SJCRH30 (cell line): ENCODE measurements at regions not wholly inside any gene's neighbourhood (a gene's known extent, or its start where the extent isn't known, plus 50 kb on each side); places are given as distances from the start of the nearest gene placed in this dataset.
"Not testable (repeated sequence)": the region's sequence is repeated elsewhere in the genome, so short reads cannot be mapped to it uniquely, and the experiment has no call there.

Source experiments
- DNase-seq, 2 experiments: peaks; one replicate each; pipeline ENCODE4 v3.0.0-alpha.2; 2015 to 2020
- H3K27ac ChIP-seq: fragments of 250-450 bp; sonication (Bioruptor Pico); 2 replicates; pipeline ENCODE4 v1.5.1; 2020; ENCODE audit warnings: mild to moderate bottlenecking, moderate library complexity
- H3K27me3 ChIP-seq: fragments of 250-450 bp; sonication (Bioruptor Pico); 2 replicates; pipeline ENCODE4 v1.5.1; 2020; ENCODE audit warnings: mild to moderate bottlenecking, moderate library complexity
- H3K36me3 ChIP-seq: fragments of 250-450 bp; sonication (Bioruptor Pico); 2 replicates; pipeline ENCODE4 v1.5.1; 2020; ENCODE audit warnings: mild to moderate bottlenecking, moderate library complexity
- H3K4me1 ChIP-seq: fragments of 250-450 bp; sonication (Bioruptor Pico); 2 replicates; pipeline ENCODE4 v1.5.1; 2020; ENCODE audit warnings: mild to moderate bottlenecking, moderate library complexity
- H3K4me3 ChIP-seq: fragments of 250-450 bp; sonication (Bioruptor Pico); 2 replicates; pipeline ENCODE4 v1.5.1; 2020; ENCODE audit warnings: mild to moderate bottlenecking, moderate library complexity
- H3K9me3 ChIP-seq: fragments of 250-450 bp; sonication (Bioruptor Pico); replicated peaks from 2 replicates; pipeline ENCODE4 v1.5.1; 2020; ENCODE audit warnings: mild to moderate bottlenecking, moderate library complexity

DNA sequence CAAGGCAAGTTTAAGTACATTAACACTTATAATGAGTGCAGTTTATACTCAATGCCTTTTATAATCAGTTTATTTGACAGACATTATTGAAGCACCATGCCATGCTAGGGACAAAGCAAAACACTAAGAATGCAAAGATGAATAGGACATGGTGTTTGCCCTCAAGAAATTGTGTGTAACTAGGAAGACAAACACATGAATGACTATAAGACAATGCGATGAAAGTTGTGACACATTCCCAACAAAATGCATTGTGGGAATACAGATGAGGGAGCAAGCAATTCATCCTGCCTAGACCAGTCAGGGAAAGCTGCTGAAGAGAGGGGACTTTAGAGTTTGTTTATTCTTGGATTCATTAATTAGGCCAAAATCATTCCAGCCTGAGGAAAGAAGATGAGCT lies 133.8 kb upstream of the TRPC6 start:
- Histone ChIP-seq H3K27ac (no peak overlapping the region), H3K4me3 (no peak overlapping the region), H3K36me3 (no peaks in the 10 kb centered on the region), H3K27me3 (no peaks in the 10 kb centered on the region), H3K9me3 (no peaks in the 10 kb centered on the region), H3K4me1 (no peaks in the 10 kb centered on the region)
- DNase-seq: no peak

DNA sequence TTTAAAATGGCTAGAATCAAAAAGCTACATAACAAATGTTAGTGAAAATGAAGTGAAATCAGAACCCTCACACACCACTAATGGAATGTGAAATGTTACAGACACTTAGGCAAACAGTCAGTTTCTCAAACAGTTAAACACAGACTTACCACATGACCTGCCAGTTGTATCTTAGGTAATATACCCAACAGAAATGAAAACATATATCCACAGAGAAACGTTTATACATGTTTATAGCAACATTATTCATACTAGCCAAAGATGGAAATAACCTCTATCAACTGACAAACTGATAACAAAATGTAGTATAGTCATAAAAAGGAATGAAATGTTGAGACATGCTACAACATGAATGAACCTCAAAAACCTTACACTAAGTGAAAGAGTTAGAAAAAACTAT lies 131.5 kb upstream of the TRPC6 start:
- Histone ChIP-seq H3K27ac (no peak overlapping the region), H3K27me3 (no peaks in the 10 kb centered on the region), H3K9me3 (no peaks in the 10 kb centered on the region), H3K36me3 (no peaks in the 10 kb centered on the region), H3K4me3 (no peak overlapping the region), H3K4me1 (no peaks in the 10 kb centered on the region)
- DNase-seq: no peak

DNA sequence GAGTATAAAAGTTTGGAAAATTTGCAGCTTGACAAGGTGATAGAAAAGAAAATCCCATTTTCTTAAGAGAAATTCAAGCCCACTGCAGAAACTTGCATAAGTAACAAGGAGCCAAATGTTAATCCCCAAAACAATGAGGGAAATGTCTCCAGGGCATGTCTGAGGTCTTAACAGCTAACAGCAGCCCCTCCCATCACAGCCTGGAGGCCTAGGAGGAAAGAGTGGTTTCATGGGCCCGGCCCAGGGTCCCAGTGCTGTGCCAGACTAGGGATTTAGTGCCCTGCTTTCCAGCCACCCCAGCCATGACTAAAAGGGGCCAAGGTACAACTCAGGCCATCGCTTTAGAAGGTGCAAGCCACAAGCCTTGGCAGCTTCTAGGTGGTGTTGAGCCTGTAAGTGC lies 123.7 kb upstream of the TRPC6 start:
- Histone ChIP-seq H3K27ac (peak overlapping the region; percentile 83), H3K4me3 (no peak overlapping the region), H3K36me3 (no peaks in the 10 kb centered on the region), H3K27me3 (no peaks in the 10 kb centered on the region), H3K9me3 (no peaks in the 10 kb centered on the region), H3K4me1 (peaks cover 25% of the 10 kb centered on the region)
- DNase-seq: peak in 1 of 2 experiments; percentile 18

DNA sequence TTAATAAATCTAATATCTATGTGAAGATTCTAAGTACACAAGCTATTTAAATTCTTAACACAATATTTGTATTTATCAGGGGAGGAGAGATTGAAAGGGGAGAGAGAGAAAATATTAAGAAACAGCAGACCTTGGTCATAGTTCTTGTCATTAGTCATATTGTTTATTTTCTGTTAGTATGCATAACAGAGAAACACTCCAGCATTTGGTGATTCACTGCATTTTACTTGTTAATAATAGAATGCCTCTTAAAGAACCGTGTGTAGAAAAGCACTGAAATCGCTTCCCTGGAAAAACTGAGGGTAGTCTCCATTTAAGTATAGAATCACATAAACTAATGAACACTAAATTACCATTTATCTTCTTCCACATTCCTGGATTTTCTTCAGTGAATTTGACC lies 122.7 kb upstream of the TRPC6 start:
- no peak for DNase-seq
- Histone ChIP-seq H3K9me3 (no peaks in the 10 kb centered on the region), H3K4me1 (peaks cover 25% of the 10 kb centered on the region), H3K36me3 (no peaks in the 10 kb centered on the region), H3K27ac (peak overlapping the region; percentile 83), H3K27me3 (no peaks in the 10 kb centered on the region), H3K4me3 (no peak overlapping the region)

DNA sequence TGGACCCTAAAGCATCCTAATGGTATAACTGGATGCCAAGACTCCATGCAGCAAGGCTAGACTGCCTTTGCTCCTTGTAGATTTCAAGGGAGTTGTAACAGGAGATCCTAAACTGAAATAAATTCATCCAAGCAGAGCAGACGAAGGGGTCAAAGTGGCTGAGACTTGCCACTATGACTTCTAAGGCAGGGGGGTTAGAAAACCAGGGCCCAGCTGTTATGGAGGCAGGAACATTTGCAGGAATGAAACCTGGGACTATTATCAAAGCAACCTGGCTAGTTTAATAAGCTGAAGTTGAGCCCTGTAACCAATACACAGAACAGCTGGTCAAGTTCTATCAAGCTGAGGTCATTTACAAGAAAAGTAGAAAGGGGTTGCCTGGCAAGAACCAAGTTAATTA lies 122.2 kb upstream of the TRPC6 start:
- Histone ChIP-seq H3K9me3 (no peaks in the 10 kb centered on the region), H3K4me1 (peaks cover 25% of the 10 kb centered on the region)

DNA sequence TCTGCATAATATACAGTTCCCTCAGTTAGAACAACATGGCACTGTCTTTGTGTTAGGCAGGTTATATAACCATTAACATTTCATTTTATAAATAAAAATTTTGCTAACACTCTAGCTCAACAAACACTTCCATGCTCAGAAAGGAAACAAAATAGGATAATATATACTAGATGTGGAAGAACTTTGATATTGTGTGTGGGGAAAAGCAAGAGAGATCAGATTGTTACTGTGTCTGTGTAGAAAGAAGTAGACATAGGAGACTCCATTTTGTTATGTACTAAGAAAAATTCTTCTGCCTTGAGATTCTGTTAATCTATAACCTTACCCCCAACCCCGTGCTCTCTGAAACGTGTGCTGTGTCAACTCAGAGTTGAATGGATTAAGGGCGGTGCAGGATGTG lies 111.1 kb upstream of the TRPC6 start:
- H3K4me1 ChIP-seq, H3K27ac ChIP-seq, H3K9me3 ChIP-seq, H3K4me3 ChIP-seq, H3K36me3 ChIP-seq, H3K27me3 ChIP-seq, DNase-seq: not testable (repeated sequence)

More for the DNA sequence above, 122.2 kb upstream of the TRPC6 start:
- no peaks in the 10 kb centered on the region for H3K27me3 ChIP-seq
- peak; percentile 77 to 86 for DNase-seq
- peak overlapping the region; percentile 83 for H3K27ac ChIP-seq
- no peak overlapping the region for H3K4me3 ChIP-seq
- no peaks in the 10 kb centered on the region for H3K36me3 ChIP-seq

DNA sequence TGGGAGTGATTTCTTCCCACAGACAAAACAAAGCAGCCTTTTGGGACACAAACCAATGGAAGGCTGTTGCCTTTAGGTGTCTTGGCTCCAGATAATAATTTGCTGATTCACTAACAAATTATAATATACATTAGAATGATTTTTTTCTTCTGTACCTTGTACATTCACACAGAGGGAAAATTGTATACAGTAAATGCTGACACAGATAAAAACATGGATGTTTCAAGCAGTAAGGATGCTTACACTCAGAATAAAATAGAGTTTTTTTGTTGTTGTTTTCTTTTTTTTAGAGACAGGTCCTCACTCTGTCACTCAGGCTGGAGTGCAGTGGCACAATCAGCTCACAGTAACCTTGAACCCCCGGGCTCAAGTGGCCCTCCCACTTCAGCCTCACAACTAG lies 109.2 kb upstream of the TRPC6 start:
- Histone ChIP-seq H3K4me1 (no peaks in the 10 kb centered on the region), H3K27ac (no peak overlapping the region), H3K4me3 (no peak overlapping the region), H3K27me3 (no peaks in the 10 kb centered on the region), H3K36me3 (no peaks in the 10 kb centered on the region), H3K9me3 (no peaks in the 10 kb centered on the region)
- DNase-seq: no peak

DNA sequence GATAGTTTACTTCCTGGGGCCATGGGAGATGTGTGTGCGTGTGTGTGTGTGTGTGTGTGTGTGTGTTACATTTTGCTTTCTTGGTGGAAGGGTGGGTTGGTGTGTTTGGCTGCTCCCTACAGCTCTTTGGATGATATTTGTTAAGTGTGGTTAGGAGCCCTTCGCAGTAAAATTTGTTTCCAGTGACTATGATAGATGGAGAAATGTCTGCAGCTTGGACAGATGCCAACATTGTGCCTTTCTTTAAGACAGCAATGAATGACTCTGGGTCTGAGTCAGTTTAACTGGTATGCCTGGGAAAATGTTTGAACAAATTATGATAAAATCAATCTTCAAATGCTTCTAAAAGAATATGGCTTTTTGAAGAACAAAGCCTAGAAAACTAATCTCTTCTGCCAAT lies 102.7 kb upstream of the TRPC6 start:
- Histone ChIP-seq H3K36me3 (no peaks in the 10 kb centered on the region), H3K9me3 (no peaks in the 10 kb centered on the region), H3K4me3 (no peak overlapping the region), H3K27me3 (no peaks in the 10 kb centered on the region), H3K27ac (no peak overlapping the region), H3K4me1 (no peaks in the 10 kb centered on the region)
- no peak for DNase-seq

DNA sequence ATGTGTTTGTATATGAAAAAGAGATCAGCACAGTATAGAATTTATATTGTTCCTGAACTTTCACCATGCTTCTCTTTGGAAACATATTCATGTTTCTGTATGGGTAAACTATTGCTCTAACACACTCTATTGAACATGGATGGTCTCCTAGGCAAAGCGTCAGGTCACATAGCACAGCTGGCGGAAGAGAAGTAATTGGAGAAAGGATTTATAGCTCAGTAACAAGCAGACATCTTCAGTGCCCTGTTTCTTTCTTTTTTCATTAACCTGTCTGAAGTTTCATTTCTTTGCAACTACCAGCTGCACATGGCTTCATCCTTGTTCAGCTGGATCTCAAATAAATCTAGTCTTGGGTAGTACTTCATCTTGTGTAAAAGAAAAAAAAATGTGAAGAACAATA lies 84.4 kb upstream of the TRPC6 start:
- no peaks in the 10 kb centered on the region for H3K27me3 ChIP-seq
- no peaks in the 10 kb centered on the region for H3K36me3 ChIP-seq
- no peak overlapping the region for H3K27ac ChIP-seq
- no peaks in the 10 kb centered on the region for H3K9me3 ChIP-seq
- peak in 1 of 2 experiments; percentile 2 for DNase-seq
- H3K4me1 ChIP-seq: no peaks in the 10 kb centered on the region
- H3K4me3 ChIP-seq: no peak overlapping the region

DNA sequence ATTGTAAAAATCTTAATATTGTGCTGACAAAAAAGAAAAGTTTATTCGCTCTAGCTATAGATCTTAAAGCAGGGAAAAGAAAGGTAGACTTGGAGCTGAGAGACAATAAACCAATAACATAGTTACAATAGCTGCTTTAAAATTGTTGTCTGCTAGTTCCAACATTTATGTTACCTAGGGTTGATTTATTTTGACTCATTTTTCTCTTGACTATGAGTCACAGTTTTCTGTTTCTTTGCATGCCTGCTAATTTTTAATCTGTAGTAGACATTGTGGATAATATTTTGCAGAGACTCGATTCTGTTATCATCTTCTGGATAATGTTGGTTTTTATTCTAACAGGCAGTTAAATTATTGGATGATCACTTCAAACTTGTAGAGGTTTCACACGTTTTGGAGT lies 83.1 kb upstream of the TRPC6 start:
- H3K27me3 ChIP-seq: no peaks in the 10 kb centered on the region
- no peak overlapping the region for H3K4me3 ChIP-seq
- H3K27ac ChIP-seq: no peak overlapping the region
- no peaks in the 10 kb centered on the region for H3K36me3 ChIP-seq
- no peaks in the 10 kb centered on the region for H3K4me1 ChIP-seq
- H3K9me3 ChIP-seq: no peaks in the 10 kb centered on the region
- no peak for DNase-seq

DNA sequence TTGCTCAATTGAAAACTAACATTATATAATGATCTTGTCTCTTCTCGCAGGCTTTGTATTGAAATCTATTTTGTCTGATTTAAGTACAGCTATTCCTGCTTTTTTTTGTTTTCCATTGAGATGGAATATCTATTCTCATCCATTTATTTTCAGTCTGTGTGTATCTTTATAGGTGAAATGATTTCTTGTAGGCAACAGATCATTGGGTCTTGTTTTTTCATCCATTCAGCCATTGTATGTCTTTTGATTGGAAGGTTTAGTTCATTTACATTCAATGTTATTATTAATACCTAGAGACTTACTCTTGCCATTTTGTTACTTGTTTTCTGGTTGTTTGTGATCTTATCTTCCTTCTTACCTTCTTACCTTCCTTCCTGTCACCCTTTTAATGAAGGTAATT lies 77.8 kb upstream of the TRPC6 start:
- Histone ChIP-seq H3K27ac (no peak overlapping the region), H3K4me1 (no peaks in the 10 kb centered on the region), H3K36me3 (no peaks in the 10 kb centered on the region), H3K4me3 (no peak overlapping the region), H3K27me3 (no peaks in the 10 kb centered on the region), H3K9me3 (no peaks in the 10 kb centered on the region)
- DNase-seq: no peak
